IMR-90 (cell line): ENCODE measurements at regions not wholly inside any gene's neighbourhood (a gene's known extent, or its start where the extent isn't known, plus 50 kb on each side); places are given as distances from the start of the nearest gene placed in this dataset.

ENCODE experiments used
- ATAC-seq: fragments of 200-7000 bp; cut with Tn5 transposase; 2 replicates; pipeline ENCODE4 v1.9.1; 2020; ENCODE audit warnings: low read depth, mild to moderate bottlenecking, moderate library complexity
- BruUV-seq: library from RNA; stranded (reverse); fragments of 400-500 nt; replicated peaks from 2 replicates; lab custom pipeline; 2021; lab: Mats Ljungman, UMichigan
- CTCF ChIA-PET: fragments of 300-600 bp; formaldehyde crosslinking; extraction: SDS; loops from one replicate; lab custom pipeline; 2021; ENCODE audit warnings: antibody characterized with exemption; lab: Yijun Ruan, JAX
- POLR2A ChIA-PET: fragments of 300-600 bp; sonication (Branson Sonifier 250); formaldehyde crosslinking; loops from one replicate; lab custom pipeline; 2022; ENCODE audit warnings: antibody characterized with exemption; ENCODE audit not compliant: unreplicated experiment; lab: Charles Lee
- DNase-seq: peaks from one replicate; pipeline ENCODE4 v3.0.0; 2013
- H2AFZ ChIP-seq: replicated peaks from 2 replicates; pipeline ENCODE3; 2013; ENCODE audit warnings: low read length, mild to moderate bottlenecking; ENCODE audit not compliant: poor library complexity
- H2AK5ac ChIP-seq: 2 replicates; pipeline ENCODE4 v1.6.1; 2013; ENCODE audit warnings: low read depth, low read length, inconsistent platforms
- H2AK9ac ChIP-seq: replicated peaks from 2 replicates; pipeline ENCODE3; 2013; ENCODE audit warnings: mild to moderate bottlenecking, low read depth, low read length, moderate library complexity; ENCODE audit not compliant: poor library complexity
- H2BK120ac ChIP-seq: 2 replicates; pipeline ENCODE4 v1.6.1; 2013; ENCODE audit warnings: low read depth, low read length, inconsistent platforms
- H2BK15ac ChIP-seq: 3 replicates; pipeline ENCODE4 v1.6.1; 2013; ENCODE audit warnings: low read depth, low read length, inconsistent platforms
- H2BK20ac ChIP-seq: 2 replicates; pipeline ENCODE4 v1.6.1; 2013; ENCODE audit warnings: low read depth, mild to moderate bottlenecking, inconsistent platforms, low read length, moderate library complexity
- H2BK5ac ChIP-seq: 2 replicates; pipeline ENCODE4 v1.6.1; 2013; ENCODE audit warnings: mild to moderate bottlenecking, low read depth, low read length, inconsistent platforms; ENCODE audit not compliant: poor library complexity, severe bottlenecking
- H3K14ac ChIP-seq: replicated peaks from 2 replicates; pipeline ENCODE4 v1.6.1; 2013; ENCODE audit warnings: low read depth, low read length, inconsistent platforms
- H3K18ac ChIP-seq: 2 replicates; pipeline ENCODE4 v1.6.1; 2013; ENCODE audit warnings: low read depth, low read length, control low read depth
- H3K23ac ChIP-seq: 2 replicates; pipeline ENCODE4 v1.6.1; 2013; ENCODE audit warnings: low read depth, low read length, inconsistent platforms
- H3K27ac ChIP-seq: 2 replicates; pipeline ENCODE4 v1.5.1; 2013; ENCODE audit warnings: mild to moderate bottlenecking, control low read depth, low read length; ENCODE audit not compliant: insufficient read depth
- H3K27me3 ChIP-seq: 2 replicates; pipeline ENCODE4 v1.6.1; 2013; ENCODE audit warnings: low read length; ENCODE audit not compliant: control insufficient read depth, insufficient read depth
- H3K36me3 ChIP-seq: 2 replicates; pipeline ENCODE4 v1.6.1; 2013; ENCODE audit warnings: low read length, mixed read lengths; ENCODE audit not compliant: control insufficient read depth, insufficient read depth
- H3K4ac ChIP-seq: 2 replicates; pipeline ENCODE4 v1.6.1; 2013; ENCODE audit warnings: low read depth, low read length, inconsistent platforms
- H3K4me1 ChIP-seq: 2 replicates; pipeline ENCODE4 v1.6.1; 2013; ENCODE audit warnings: low read length, mixed read lengths; ENCODE audit not compliant: control insufficient read depth, insufficient read depth
- H3K4me2 ChIP-seq: 2 replicates; pipeline ENCODE4 v1.6.1; 2013; ENCODE audit warnings: low read depth, mild to moderate bottlenecking, control low read depth, low read length, moderate library complexity
- H3K4me3 ChIP-seq: 2 replicates; pipeline ENCODE4 v1.5.1; 2013; ENCODE audit warnings: low read depth, mild to moderate bottlenecking, control low read depth, low read length, moderate library complexity; ENCODE audit not compliant: insufficient read depth
- H3K56ac ChIP-seq: 2 replicates; pipeline ENCODE4 v1.6.1; 2013; ENCODE audit warnings: low read length, inconsistent platforms; ENCODE audit not compliant: insufficient read depth; ENCODE audit errors: extremely low read depth
- H3K79me1 ChIP-seq, 2 experiments: 2 replicates each; pipeline ENCODE4 v1.6.1; 2013; ENCODE audit warnings: low read length in 2 of 2, inconsistent platforms in 1 of 2, low read depth in 1 of 2
- H3K9ac ChIP-seq: 2 replicates; pipeline ENCODE4 v1.6.1; 2013; ENCODE audit warnings: low read depth, low read length, control low read depth
- H3K9me1 ChIP-seq: 2 replicates; pipeline ENCODE4 v1.6.1; 2013; ENCODE audit warnings: low read length, inconsistent platforms; ENCODE audit not compliant: insufficient read depth
- H3K9me3 ChIP-seq: 2 replicates; pipeline ENCODE4 v1.6.1; 2013; ENCODE audit warnings: low read length; ENCODE audit not compliant: control insufficient read depth, insufficient read depth
- H4K20me1 ChIP-seq: 2 replicates; pipeline ENCODE4 v1.6.1; 2013; ENCODE audit warnings: low read length, inconsistent platforms; ENCODE audit not compliant: insufficient read depth
- H4K5ac ChIP-seq: 2 replicates; pipeline ENCODE4 v1.6.1; 2013; ENCODE audit warnings: mild to moderate bottlenecking, low read depth, low read length, control low read depth
- H4K8ac ChIP-seq, 2 experiments: 2 replicates each; pipeline ENCODE4 v1.6.1; 2013; ENCODE audit warnings: low read depth in 2 of 2, low read length in 2 of 2, control low read depth in 1 of 2, inconsistent platforms in 1 of 2
- H4K91ac ChIP-seq: 2 replicates; pipeline ENCODE4 v1.6.1; 2013; ENCODE audit warnings: low read depth, low read length, inconsistent platforms; ENCODE audit not compliant: insufficient read depth
- BHLHE40 ChIP-seq: fragments of 150-350 bp; IDR thresholded peaks from 2 replicates; pipeline ENCODE4 v1.6.1; 2016; ENCODE audit warnings: mild to moderate bottlenecking, low read depth, low read length
- CEBPB ChIP-seq: IDR thresholded peaks from 2 replicates; pipeline ENCODE4 v1.6.1; 2012; ENCODE audit warnings: low read depth, low read length, improper control_type of control experiment
- CHD1 ChIP-seq: IDR thresholded peaks from 2 replicates; pipeline ENCODE4 v1.6.1; 2012; ENCODE audit warnings: low read depth, low read length, improper control_type of control experiment
- FOS ChIP-seq: fragments of 150-350 bp; IDR thresholded peaks from 2 replicates; pipeline ENCODE4 v1.6.1; 2016; ENCODE audit warnings: low read depth, low read length
- MAFK ChIP-seq: IDR thresholded peaks from 2 replicates; pipeline ENCODE4 v1.6.1; 2012; ENCODE audit warnings: low read depth, low read length, improper control_type of control experiment
- MXI1 ChIP-seq: IDR thresholded peaks from 2 replicates; pipeline ENCODE4 v1.6.1; 2012; ENCODE audit warnings: low read depth, mild to moderate bottlenecking, low read length, moderate library complexity, borderline replicate concordance
- NFE2L2 ChIP-seq: fragments of 150-350 bp; IDR thresholded peaks from 2 replicates; pipeline ENCODE4 v1.6.1; 2016; ENCODE audit warnings: low read depth, mild to moderate bottlenecking, low read length
- RAD21 ChIP-seq: IDR thresholded peaks from 2 replicates; pipeline ENCODE4 v1.6.1; 2012; ENCODE audit warnings: low read length, improper control_type of control experiment
- RCOR1 ChIP-seq: IDR thresholded peaks from 2 replicates; pipeline ENCODE4 v1.6.1; 2012; ENCODE audit warnings: mild to moderate bottlenecking, low read length, improper control_type of control experiment; ENCODE audit not compliant: insufficient replicate concordance
- SMC3 ChIP-seq: fragments of 150-350 bp; IDR thresholded peaks from 2 replicates; pipeline ENCODE4 v1.6.1; 2016; ENCODE audit warnings: low read depth, mild to moderate bottlenecking, antibody characterized with exemption, low read length, moderate library complexity
- WGBS, 2 experiments: methylation state at CpG; one replicate each; pipeline versions ENCODE4 v1.1.5 to v1.1.7; 2013; ENCODE audit warnings: missing lambda C conversion rate in 2 of 2; ENCODE audit not compliant: insufficient read length in 1 of 2; ENCODE audit errors: extremely low coverage in 2 of 2; 5-methylcytosine and 5-hydroxymethylcytosine counted together
- dilution Hi-C: fragments of 300-500 bp; cut with HindIII; formaldehyde crosslinking; loops from one replicate; pipeline ENCODE4 v1.14.3; 2018; ENCODE audit warnings: low sequenced_read_pairs; ENCODE audit not compliant: unreplicated experiment
- in situ Hi-C: fragments of 300-500 bp; cut with MboI; formaldehyde crosslinking; loops from 3 replicates; pipeline ENCODE4 v1.14.3; 2019; ENCODE audit warnings: low sequenced_read_pairs, inconsistent platforms, mixed read lengths
- intact Hi-C: fragments of 100-400 bp; cut with micrococcal nuclease; formaldehyde crosslinking; loops from 2 replicates; pipeline ENCODE4 v1.10.0; 2022
- TF ChIP-seq, protein P1 (sequence below): fragments of 150-350 bp; IDR thresholded peaks from 2 replicates; pipeline ENCODE4 v1.6.1; 2017; ENCODE audit warnings: mild to moderate bottlenecking, antibody characterized with exemption, low read length, low read depth
- TF ChIP-seq, protein P2 (sequence below): fragments of 150-350 bp; IDR thresholded peaks from 2 replicates; pipeline ENCODE4 v1.6.1; 2016; ENCODE audit warnings: low read depth, mild to moderate bottlenecking, low read length, moderate library complexity, borderline replicate concordance

DNA sequence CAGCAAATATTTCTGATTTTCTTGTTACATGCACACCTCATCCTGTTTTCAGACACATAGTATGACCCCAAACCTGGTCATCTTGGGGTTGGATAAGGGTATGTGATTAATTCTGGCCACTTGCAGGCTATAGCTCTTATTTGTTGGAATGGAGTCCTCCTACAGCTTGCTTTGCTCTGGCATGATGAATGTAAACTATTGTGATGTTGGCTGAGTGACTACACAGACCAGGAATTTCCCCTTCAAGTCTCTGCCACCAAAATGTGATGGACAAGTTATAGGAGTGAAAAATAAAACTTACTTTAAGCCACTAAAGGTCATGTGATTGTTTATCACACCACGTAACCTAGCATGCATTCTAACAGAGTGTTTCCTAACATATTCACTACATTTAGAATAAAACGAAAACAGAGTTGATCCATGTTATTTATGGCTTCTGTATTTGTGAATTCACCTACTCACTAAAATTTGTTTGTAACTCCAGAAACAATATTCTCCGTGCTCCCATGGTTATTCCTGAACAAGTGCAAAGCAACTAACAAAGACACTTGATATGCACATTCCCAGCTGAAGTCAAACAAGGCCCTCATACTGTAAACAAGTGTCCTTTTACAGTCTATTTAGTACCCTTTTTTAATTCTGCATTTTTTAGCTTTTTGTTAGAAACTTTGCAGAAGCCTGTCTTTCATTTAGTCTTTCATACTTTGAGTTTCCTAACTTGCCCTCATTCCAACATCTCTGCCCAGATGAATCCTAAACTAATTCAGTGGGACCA is 599.2 kb upstream of the PCDH15 start:
- Histone ChIP-seq H4K91ac (no peak overlapping the region), H2BK5ac (no peak overlapping the region), H3K27me3 (no peaks in the 10 kb centered on the region), H3K4ac (no peak overlapping the region), H2AK9ac (no peak overlapping the region), H3K27ac (no peak overlapping the region), H4K5ac (no peak overlapping the region), H3K4me2 (no peak overlapping the region), H3K14ac (no peak overlapping the region), H2BK15ac (no peak overlapping the region), H2BK120ac (no peak overlapping the region), H3K23ac (no peak overlapping the region), H3K9me1 (no peaks in the 10 kb centered on the region), H2BK20ac (no peak overlapping the region), H3K18ac (no peak overlapping the region), H2AK5ac (no peak overlapping the region), H4K8ac (no peak overlapping the region), H3K36me3 (no peaks in the 10 kb centered on the region), H3K9me3 (no peaks in the 10 kb centered on the region), H2AFZ (no peak overlapping the region), H3K9ac (no peak overlapping the region), H3K56ac (no peak overlapping the region), H3K79me1 (no peaks in the 10 kb centered on the region), H4K20me1 (no peaks in the 10 kb centered on the region), H3K4me3 (no peak overlapping the region), H3K4me1 (no peaks in the 10 kb centered on the region)
- no CpG with 5 or more reads among the region's 3 CpGs for WGBS, 2 experiments
- POLR2A ChIA-PET: no interaction called here
- intact Hi-C loops: no loop called here
- in situ Hi-C loops: no loop called here
- TF ChIP-seq NFE2L2 (no peak), MXI1 (no peak), FOS (no peak), RCOR1 (no peak), BHLHE40 (no peak), SMC3 (no peak), CEBPB (no peak), RAD21 (no peak), MAFK (no peak), CHD1 (no peak)
- TF ChIP-seq, protein P1, sequence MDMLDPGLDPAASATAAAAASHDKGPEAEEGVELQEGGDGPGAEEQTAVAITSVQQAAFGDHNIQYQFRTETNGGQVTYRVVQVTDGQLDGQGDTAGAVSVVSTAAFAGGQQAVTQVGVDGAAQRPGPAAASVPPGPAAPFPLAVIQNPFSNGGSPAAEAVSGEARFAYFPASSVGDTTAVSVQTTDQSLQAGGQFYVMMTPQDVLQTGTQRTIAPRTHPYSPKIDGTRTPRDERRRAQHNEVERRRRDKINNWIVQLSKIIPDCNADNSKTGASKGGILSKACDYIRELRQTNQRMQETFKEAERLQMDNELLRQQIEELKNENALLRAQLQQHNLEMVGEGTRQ: no peak
- TF ChIP-seq, protein P2, sequence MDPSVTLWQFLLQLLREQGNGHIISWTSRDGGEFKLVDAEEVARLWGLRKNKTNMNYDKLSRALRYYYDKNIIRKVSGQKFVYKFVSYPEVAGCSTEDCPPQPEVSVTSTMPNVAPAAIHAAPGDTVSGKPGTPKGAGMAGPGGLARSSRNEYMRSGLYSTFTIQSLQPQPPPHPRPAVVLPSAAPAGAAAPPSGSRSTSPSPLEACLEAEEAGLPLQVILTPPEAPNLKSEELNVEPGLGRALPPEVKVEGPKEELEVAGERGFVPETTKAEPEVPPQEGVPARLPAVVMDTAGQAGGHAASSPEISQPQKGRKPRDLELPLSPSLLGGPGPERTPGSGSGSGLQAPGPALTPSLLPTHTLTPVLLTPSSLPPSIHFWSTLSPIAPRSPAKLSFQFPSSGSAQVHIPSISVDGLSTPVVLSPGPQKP: no peak
- CTCF ChIA-PET: no interaction called here
- dilution Hi-C loops: no loop called here
- ATAC-seq (no peak), DNase-seq (no peak)
- BruUV-seq: no TSS peak
